Bronchial epithelial cell (primary cell): ENCODE measurements at regions not wholly inside any gene's neighbourhood (a gene's known extent, or its start where the extent isn't known, plus 50 kb on each side); places are given as distances from the start of the nearest gene placed in this dataset.

Experiments used
- DNase-seq: peaks from one replicate; pipeline ENCODE4 v3.0.0-alpha.2; 2010; ENCODE audit warnings: low read depth
- FAIRE-seq: peaks from 2 replicates; lab custom pipeline; 2011; peaks lifted over from hg19 to GRCh38; lab: Jason Lieb, UNC
- H3K27me3 ChIP-seq: 2 replicates; pipeline ENCODE4 v1.5.1; 2011; ENCODE audit warnings: low read length; ENCODE audit not compliant: control insufficient read depth, insufficient read depth
- H3K36me3 ChIP-seq: 2 replicates; pipeline ENCODE4 v1.5.1; 2011; ENCODE audit warnings: low read length; ENCODE audit not compliant: control insufficient read depth, insufficient read depth
- H3K4me3 ChIP-seq: 2 replicates; pipeline ENCODE4 v1.5.1; 2011; ENCODE audit warnings: mild to moderate bottlenecking, low read depth, low read length, control low read depth
- CTCF ChIP-seq: IDR thresholded peaks from 2 replicates; pipeline ENCODE4 v1.5.1; 2011; ENCODE audit warnings: mild to moderate bottlenecking, moderate library complexity, low read length, control low read depth, inconsistent platforms; ENCODE audit not compliant: insufficient read depth, severe bottlenecking

- H3K4me3 ChIP-seq, result no peak overlapping the region
- H3K27me3 ChIP-seq, result no peaks in the 10 kb centered on the region
- no peaks in the 10 kb centered on the region for H3K36me3 ChIP-seq
- TF ChIP-seq CTCF, result no peak
- FAIRE-seq (no peak), DNase-seq (no peak)
Measured at GRCh38 chr6:91480402-91480801, 893.5 kb upstream of the MAP3K7 start.

- FAIRE-seq (no peak), DNase-seq (no peak)
- no peak for TF ChIP-seq CTCF
- no peak overlapping the region for H3K4me3 ChIP-seq
- no peaks in the 10 kb centered on the region for H3K27me3 ChIP-seq
- H3K36me3 ChIP-seq, result no peaks in the 10 kb centered on the region
Measured at GRCh38 chr6:91477688-91478087, 890.8 kb upstream of the MAP3K7 start.

- Histone ChIP-seq H3K4me3 (no peak overlapping the region), H3K27me3 (no peaks in the 10 kb centered on the region), H3K36me3 (no peaks in the 10 kb centered on the region)
- TF ChIP-seq CTCF, result no peak
- peak; percentile 52 for DNase-seq
- FAIRE-seq, result no peak
Measured at GRCh38 chr6:91476000-91476399, 889.1 kb upstream of the MAP3K7 start.

GRCh38 chr6:91465393-91465792 is 878.5 kb upstream of the MAP3K7 start:
- Histone ChIP-seq H3K36me3 (no peaks in the 10 kb centered on the region), H3K4me3 (no peak overlapping the region), H3K27me3 (no peaks in the 10 kb centered on the region)
- TF ChIP-seq CTCF, result no peak
- FAIRE-seq (no peak), DNase-seq (no peak)

- no peak overlapping the region for H3K4me3 ChIP-seq
- no peaks in the 10 kb centered on the region for H3K36me3 ChIP-seq
- FAIRE-seq (no peak), DNase-seq (no peak)
- H3K27me3 ChIP-seq, result no peaks in the 10 kb centered on the region
- no peak for TF ChIP-seq CTCF
Measured at GRCh38 chr6:91464718-91465117, 877.8 kb upstream of the MAP3K7 start.

GRCh38 chr6:91464201-91464600 is 877.3 kb upstream of the MAP3K7 start:
- Histone ChIP-seq H3K4me3 (no peak overlapping the region), H3K36me3 (no peaks in the 10 kb centered on the region), H3K27me3 (no peaks in the 10 kb centered on the region)
- no peak for FAIRE-seq
- no peak for DNase-seq
- TF ChIP-seq CTCF, result no peak
